ENCODE measurements at regions not wholly inside any gene's neighbourhood (a gene's known extent, or its start where the extent isn't known, plus 50 kb on each side); places are given as distances from the start of the nearest gene placed in this dataset.

GRCh38 chr17:52827526-52827925 is 669.0 kb upstream of the CA10 start:
- Histone ChIP-seq H3K36me3 (ENCODE audit: control insufficient read depth in 1 of 2, insufficient read depth in 2 of 2, low read length in 2 of 2) (no peaks in the 10 kb centered on the region), H3K4me3 (ENCODE audit: low read depth in 1 of 2, low read length in 2 of 2) (no peak overlapping the region), H3K9me3 (ENCODE audit: control insufficient read depth in 1 of 2, low read length in 2 of 2) (peaks cover 0 to 4% of the 10 kb centered on the region in 2 donors), H3K27me3 (ENCODE audit: low read depth, low read length) (no peaks in the 10 kb centered on the region), H3K4me1 (ENCODE audit: control insufficient read depth in 1 of 2, insufficient read depth in 2 of 2, low read length in 2 of 2) (no peaks in the 10 kb centered on the region), H3K27ac (ENCODE audit: low read length) (no peak overlapping the region)

GRCh38 chr17:52824542-52824941 is 666.0 kb upstream of the CA10 start:
- no peak overlapping the region for H3K27ac ChIP-seq (ENCODE audit: low read length)
- no peak overlapping the region for H3K4me3 ChIP-seq (ENCODE audit: low read depth in 1 of 2, low read length in 2 of 2)
- peaks cover 0 to 4% of the 10 kb centered on the region in 2 donors for H3K9me3 ChIP-seq (ENCODE audit: control insufficient read depth in 1 of 2, low read length in 2 of 2)
- H3K36me3 ChIP-seq (ENCODE audit: control insufficient read depth in 1 of 2, insufficient read depth in 2 of 2, low read length in 2 of 2): no peaks in the 10 kb centered on the region
- no peaks in the 10 kb centered on the region for H3K4me1 ChIP-seq (ENCODE audit: control insufficient read depth in 1 of 2, insufficient read depth in 2 of 2, low read length in 2 of 2)
- H3K27me3 ChIP-seq (ENCODE audit: low read depth, low read length): no peaks in the 10 kb centered on the region

- H3K4me1 ChIP-seq (ENCODE audit: control insufficient read depth in 1 of 2, insufficient read depth in 2 of 2, low read length in 2 of 2): no peaks in the 10 kb centered on the region
- no peak overlapping the region for H3K27ac ChIP-seq (ENCODE audit: low read length)
- H3K27me3 ChIP-seq (ENCODE audit: low read depth, low read length): no peaks in the 10 kb centered on the region
- H3K36me3 ChIP-seq (ENCODE audit: control insufficient read depth in 1 of 2, insufficient read depth in 2 of 2, low read length in 2 of 2): no peaks in the 10 kb centered on the region
- H3K9me3 ChIP-seq (ENCODE audit: control insufficient read depth in 1 of 2, low read length in 2 of 2): no peaks in the 10 kb centered on the region
- no peak overlapping the region for H3K4me3 ChIP-seq (ENCODE audit: low read depth in 1 of 2, low read length in 2 of 2)
Measured at GRCh38 chr17:52823155-52823554, 664.6 kb upstream of the CA10 start.

GRCh38 chr17:52790359-52790955 is 631.9 kb upstream of the CA10 start:
- no peaks in the 10 kb centered on the region for H3K4me1 ChIP-seq (ENCODE audit: control insufficient read depth in 1 of 2, insufficient read depth in 2 of 2, low read length in 2 of 2)
- no peaks in the 10 kb centered on the region for H3K27me3 ChIP-seq (ENCODE audit: low read depth, low read length)
- H3K36me3 ChIP-seq (ENCODE audit: control insufficient read depth in 1 of 2, insufficient read depth in 2 of 2, low read length in 2 of 2): no peaks in the 10 kb centered on the region
- H3K4me3 ChIP-seq (ENCODE audit: low read depth in 1 of 2, low read length in 2 of 2): no peak overlapping the region
- no peak overlapping the region for H3K27ac ChIP-seq (ENCODE audit: low read length)
- H3K9me3 ChIP-seq (ENCODE audit: control insufficient read depth in 1 of 2, low read length in 2 of 2): no peaks in the 10 kb centered on the region

GRCh38 chr17:52789829-52790228 is 631.3 kb upstream of the CA10 start:
- Histone ChIP-seq H3K4me3 (ENCODE audit: low read depth in 1 of 2, low read length in 2 of 2) (no peak overlapping the region), H3K27ac (ENCODE audit: low read length) (no peak overlapping the region), H3K9me3 (ENCODE audit: control insufficient read depth in 1 of 2, low read length in 2 of 2) (no peaks in the 10 kb centered on the region), H3K36me3 (ENCODE audit: control insufficient read depth in 1 of 2, insufficient read depth in 2 of 2, low read length in 2 of 2) (no peaks in the 10 kb centered on the region), H3K27me3 (ENCODE audit: low read depth, low read length) (no peaks in the 10 kb centered on the region), H3K4me1 (ENCODE audit: control insufficient read depth in 1 of 2, insufficient read depth in 2 of 2, low read length in 2 of 2) (no peaks in the 10 kb centered on the region)

GRCh38 chr17:52776234-52776633 is 617.7 kb upstream of the CA10 start:
- no peak overlapping the region for H3K4me3 ChIP-seq (ENCODE audit: low read depth in 1 of 2, low read length in 2 of 2)
- no peaks in the 10 kb centered on the region for H3K27me3 ChIP-seq (ENCODE audit: low read depth, low read length)
- no peaks in the 10 kb centered on the region for H3K4me1 ChIP-seq (ENCODE audit: control insufficient read depth in 1 of 2, insufficient read depth in 2 of 2, low read length in 2 of 2)
- no peaks in the 10 kb centered on the region for H3K9me3 ChIP-seq (ENCODE audit: control insufficient read depth in 1 of 2, low read length in 2 of 2)
- H3K36me3 ChIP-seq (ENCODE audit: control insufficient read depth in 1 of 2, insufficient read depth in 2 of 2, low read length in 2 of 2): no peaks in the 10 kb centered on the region
- H3K27ac ChIP-seq (ENCODE audit: low read length): no peak overlapping the region

GRCh38 chr17:52762794-52763167 is 604.3 kb upstream of the CA10 start:
- H3K27me3 ChIP-seq (ENCODE audit: low read depth, low read length): no peaks in the 10 kb centered on the region
- no peaks in the 10 kb centered on the region for H3K9me3 ChIP-seq (ENCODE audit: control insufficient read depth in 1 of 2, low read length in 2 of 2)
- H3K4me1 ChIP-seq (ENCODE audit: control insufficient read depth in 1 of 2, insufficient read depth in 2 of 2, low read length in 2 of 2): no peaks in the 10 kb centered on the region
- H3K36me3 ChIP-seq (ENCODE audit: control insufficient read depth in 1 of 2, insufficient read depth in 2 of 2, low read length in 2 of 2): no peaks in the 10 kb centered on the region
- no peak overlapping the region for H3K4me3 ChIP-seq (ENCODE audit: low read depth in 1 of 2, low read length in 2 of 2)
- H3K27ac ChIP-seq (ENCODE audit: low read length): no peak overlapping the region

GRCh38 chr17:52762147-52762793 is 603.8 kb upstream of the CA10 start:
- Histone ChIP-seq H3K4me1 (ENCODE audit: control insufficient read depth in 1 of 2, insufficient read depth in 2 of 2, low read length in 2 of 2) (no peaks in the 10 kb centered on the region), H3K27ac (ENCODE audit: low read length) (no peak overlapping the region), H3K27me3 (ENCODE audit: low read depth, low read length) (no peaks in the 10 kb centered on the region), H3K4me3 (ENCODE audit: low read depth in 1 of 2, low read length in 2 of 2) (no peak overlapping the region), H3K9me3 (ENCODE audit: control insufficient read depth in 1 of 2, low read length in 2 of 2) (no peaks in the 10 kb centered on the region), H3K36me3 (ENCODE audit: control insufficient read depth in 1 of 2, insufficient read depth in 2 of 2, low read length in 2 of 2) (no peaks in the 10 kb centered on the region)

- Histone ChIP-seq H3K4me3 (ENCODE audit: low read depth in 1 of 2, low read length in 2 of 2) (no peak overlapping the region), H3K36me3 (ENCODE audit: control insufficient read depth in 1 of 2, insufficient read depth in 2 of 2, low read length in 2 of 2) (no peaks in the 10 kb centered on the region), H3K4me1 (ENCODE audit: control insufficient read depth in 1 of 2, insufficient read depth in 2 of 2, low read length in 2 of 2) (no peaks in the 10 kb centered on the region), H3K27me3 (ENCODE audit: low read depth, low read length) (no peaks in the 10 kb centered on the region), H3K27ac (ENCODE audit: low read length) (no peak overlapping the region), H3K9me3 (ENCODE audit: control insufficient read depth in 1 of 2, low read length in 2 of 2) (no peaks in the 10 kb centered on the region)
Measured at GRCh38 chr17:52759864-52760263, 601.4 kb upstream of the CA10 start.

GRCh38 chr17:52758481-52758880 is 600.0 kb upstream of the CA10 start:
- no peaks in the 10 kb centered on the region for H3K36me3 ChIP-seq (ENCODE audit: control insufficient read depth in 1 of 2, insufficient read depth in 2 of 2, low read length in 2 of 2)
- H3K27me3 ChIP-seq (ENCODE audit: low read depth, low read length): no peaks in the 10 kb centered on the region
- H3K4me1 ChIP-seq (ENCODE audit: control insufficient read depth in 1 of 2, insufficient read depth in 2 of 2, low read length in 2 of 2): no peaks in the 10 kb centered on the region
- H3K9me3 ChIP-seq (ENCODE audit: control insufficient read depth in 1 of 2, low read length in 2 of 2): no peaks in the 10 kb centered on the region
- H3K4me3 ChIP-seq (ENCODE audit: low read depth in 1 of 2, low read length in 2 of 2): no peak overlapping the region
- no peak overlapping the region for H3K27ac ChIP-seq (ENCODE audit: low read length)

GRCh38 chr17:52756746-52757145 is 598.2 kb upstream of the CA10 start:
- H3K27ac ChIP-seq (ENCODE audit: low read length): no peak overlapping the region
- no peaks in the 10 kb centered on the region for H3K36me3 ChIP-seq (ENCODE audit: control insufficient read depth in 1 of 2, insufficient read depth in 2 of 2, low read length in 2 of 2)
- H3K27me3 ChIP-seq (ENCODE audit: low read depth, low read length): no peaks in the 10 kb centered on the region

GRCh38 chr17:52754838-52755237 is 596.3 kb upstream of the CA10 start:
- no peak overlapping the region for H3K4me3 ChIP-seq (ENCODE audit: low read depth in 1 of 2, low read length in 2 of 2)
- H3K27ac ChIP-seq (ENCODE audit: low read length): no peak overlapping the region
- no peaks in the 10 kb centered on the region for H3K27me3 ChIP-seq (ENCODE audit: low read depth, low read length)
- no peaks in the 10 kb centered on the region for H3K36me3 ChIP-seq (ENCODE audit: control insufficient read depth in 1 of 2, insufficient read depth in 2 of 2, low read length in 2 of 2)
- no peaks in the 10 kb centered on the region for H3K4me1 ChIP-seq (ENCODE audit: control insufficient read depth in 1 of 2, insufficient read depth in 2 of 2, low read length in 2 of 2)
- H3K9me3 ChIP-seq (ENCODE audit: control insufficient read depth in 1 of 2, low read length in 2 of 2): no peaks in the 10 kb centered on the region

More at GRCh38 chr17:52756746-52757145, 598.2 kb upstream of the CA10 start:
- Histone ChIP-seq H3K9me3 (ENCODE audit: control insufficient read depth in 1 of 2, low read length in 2 of 2) (no peaks in the 10 kb centered on the region), H3K4me1 (ENCODE audit: control insufficient read depth in 1 of 2, insufficient read depth in 2 of 2, low read length in 2 of 2) (no peaks in the 10 kb centered on the region), H3K4me3 (ENCODE audit: low read depth in 1 of 2, low read length in 2 of 2) (no peak overlapping the region)
